Osteoblast (primary cell): ENCODE measurements at regions not wholly inside any gene's neighbourhood (a gene's known extent, or its start where the extent isn't known, plus 50 kb on each side); places are given as distances from the start of the nearest gene placed in this dataset.

ENCODE experiments used
- DNase-seq: peaks from one replicate; pipeline ENCODE4 v3.0.0; 2011; ENCODE audit warnings: low spot score, mixed read lengths; ENCODE audit not compliant: insufficient read length; ENCODE audit errors: missing footprints
- H2AFZ ChIP-seq: 2 replicates; pipeline ENCODE4 v1.6.0; 2011; ENCODE audit warnings: mild to moderate bottlenecking, low read length
- H3K27ac ChIP-seq: 2 replicates; pipeline ENCODE4 v1.5.1; 2011; ENCODE audit warnings: mild to moderate bottlenecking, low read depth, low read length, moderate library complexity
- H3K27me3 ChIP-seq: 2 replicates; pipeline ENCODE4 v1.6.0; 2012; ENCODE audit warnings: mild to moderate bottlenecking, control low read depth, inconsistent platforms, low read length, moderate library complexity; ENCODE audit not compliant: insufficient read depth
- H3K36me3 ChIP-seq: 2 replicates; pipeline ENCODE4 v1.5.1; 2011; ENCODE audit warnings: mild to moderate bottlenecking, low read length, control low read depth, moderate library complexity; ENCODE audit not compliant: insufficient read depth
- H3K4me1 ChIP-seq: 2 replicates; pipeline ENCODE4 v1.5.1; 2011; ENCODE audit warnings: mild to moderate bottlenecking, low read length, control low read depth, moderate library complexity; ENCODE audit not compliant: insufficient read depth
- H3K4me2 ChIP-seq: 2 replicates; pipeline ENCODE4 v1.6.0; 2011; ENCODE audit warnings: mild to moderate bottlenecking, low read length; ENCODE audit not compliant: insufficient read depth
- H3K4me3 ChIP-seq: fragments of 200-600 bp; sonication (generic); 3 replicates; pipeline ENCODE4 v1.5.1; 2012; ENCODE audit warnings: mild to moderate bottlenecking, low read length, inconsistent platforms; ENCODE audit not compliant: insufficient read depth
- H3K79me2 ChIP-seq: 2 replicates; pipeline ENCODE4 v1.6.0; 2012; ENCODE audit warnings: mild to moderate bottlenecking, low read length, control low read depth, inconsistent platforms; ENCODE audit not compliant: insufficient read depth
- H3K9me3 ChIP-seq: 2 replicates; pipeline ENCODE4 v1.5.1; 2011; ENCODE audit warnings: low read depth, low read length, control low read depth
- H4K20me1 ChIP-seq: 2 replicates; pipeline ENCODE4 v1.6.0; 2012; ENCODE audit warnings: mild to moderate bottlenecking, low read length, control low read depth; ENCODE audit not compliant: insufficient read depth
- TF ChIP-seq, protein P1 (sequence below): IDR thresholded peaks from 2 replicates; pipeline ENCODE4 v1.5.1; 2011; ENCODE audit warnings: mild to moderate bottlenecking, low read depth, low read length, moderate library complexity; ENCODE audit errors: extremely low read depth

DNA sequence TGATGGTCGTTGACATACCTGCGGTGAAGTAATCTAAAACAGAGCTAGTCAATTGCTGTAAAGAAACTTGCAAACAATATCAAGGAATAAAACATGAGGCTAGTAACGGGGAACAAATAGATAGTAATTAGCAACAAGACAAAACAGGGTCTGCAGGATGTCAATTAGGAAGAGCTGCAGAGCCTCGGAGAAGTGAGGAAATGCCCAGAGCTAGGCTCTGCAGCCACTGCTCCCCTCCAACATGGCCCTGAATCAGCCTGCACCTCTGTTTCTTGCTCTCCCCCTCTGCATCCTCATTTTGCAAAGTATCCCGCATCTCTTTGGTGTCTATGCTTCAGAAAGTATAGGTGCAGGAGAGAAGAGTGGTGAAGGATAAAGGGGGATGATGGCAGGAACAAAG is 507.4 kb upstream of the FAT3 start:
- Histone ChIP-seq H3K79me2 (no peaks in the 10 kb centered on the region), H3K27ac (no peak overlapping the region), H4K20me1 (no peaks in the 10 kb centered on the region), H3K4me3 (no peak overlapping the region), H3K4me2 (no peak overlapping the region), H2AFZ (no peak overlapping the region), H3K36me3 (no peaks in the 10 kb centered on the region), H3K9me3 (no peaks in the 10 kb centered on the region), H3K4me1 (no peaks in the 10 kb centered on the region), H3K27me3 (no peaks in the 10 kb centered on the region)
- TF ChIP-seq, protein P1, sequence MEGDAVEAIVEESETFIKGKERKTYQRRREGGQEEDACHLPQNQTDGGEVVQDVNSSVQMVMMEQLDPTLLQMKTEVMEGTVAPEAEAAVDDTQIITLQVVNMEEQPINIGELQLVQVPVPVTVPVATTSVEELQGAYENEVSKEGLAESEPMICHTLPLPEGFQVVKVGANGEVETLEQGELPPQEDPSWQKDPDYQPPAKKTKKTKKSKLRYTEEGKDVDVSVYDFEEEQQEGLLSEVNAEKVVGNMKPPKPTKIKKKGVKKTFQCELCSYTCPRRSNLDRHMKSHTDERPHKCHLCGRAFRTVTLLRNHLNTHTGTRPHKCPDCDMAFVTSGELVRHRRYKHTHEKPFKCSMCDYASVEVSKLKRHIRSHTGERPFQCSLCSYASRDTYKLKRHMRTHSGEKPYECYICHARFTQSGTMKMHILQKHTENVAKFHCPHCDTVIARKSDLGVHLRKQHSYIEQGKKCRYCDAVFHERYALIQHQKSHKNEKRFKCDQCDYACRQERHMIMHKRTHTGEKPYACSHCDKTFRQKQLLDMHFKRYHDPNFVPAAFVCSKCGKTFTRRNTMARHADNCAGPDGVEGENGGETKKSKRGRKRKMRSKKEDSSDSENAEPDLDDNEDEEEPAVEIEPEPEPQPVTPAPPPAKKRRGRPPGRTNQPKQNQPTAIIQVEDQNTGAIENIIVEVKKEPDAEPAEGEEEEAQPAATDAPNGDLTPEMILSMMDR = no peak
- no peak for DNase-seq

DNA sequence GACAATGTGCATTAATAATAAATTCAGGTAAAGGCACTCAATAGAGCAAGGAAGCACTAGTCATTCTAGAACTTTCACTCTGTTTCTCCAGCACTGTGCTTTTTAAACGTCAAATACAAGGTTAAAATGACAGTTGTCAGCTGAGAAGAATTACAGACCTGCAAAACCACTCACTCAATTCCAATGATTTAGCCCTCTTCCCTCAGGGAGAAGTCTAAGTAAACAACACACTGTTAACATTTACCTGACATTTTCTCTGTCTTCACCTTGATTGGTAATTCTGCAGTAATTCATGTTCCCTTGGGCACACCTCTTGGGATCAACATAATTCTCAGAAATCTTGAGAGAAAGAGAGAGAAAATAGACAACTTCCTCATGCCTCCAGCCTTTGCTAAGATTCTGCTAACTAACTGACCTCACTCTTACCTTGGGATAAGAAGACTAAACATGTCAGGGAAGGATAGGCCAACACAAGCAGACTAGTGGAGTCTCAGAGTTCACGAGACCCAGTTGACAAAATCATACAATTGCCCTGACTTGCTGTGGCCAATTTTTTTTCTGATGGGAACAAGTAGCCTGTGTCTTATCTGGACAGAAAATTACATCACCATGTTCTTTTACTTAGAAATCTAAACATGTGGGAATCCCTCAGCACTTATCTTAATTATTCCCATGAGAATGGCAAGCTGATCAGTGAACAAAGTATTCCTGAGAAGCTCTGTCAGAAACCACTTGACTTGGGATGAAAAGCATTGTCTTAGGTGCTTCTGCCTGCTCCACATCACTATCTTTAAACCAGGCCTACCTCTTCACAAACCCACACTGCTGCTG is 516.8 kb upstream of the FAT3 start:
- no peaks in the 10 kb centered on the region for H3K36me3 ChIP-seq
- H4K20me1 ChIP-seq = no peaks in the 10 kb centered on the region
- no peaks in the 10 kb centered on the region for H3K79me2 ChIP-seq
- H3K27me3 ChIP-seq = no peaks in the 10 kb centered on the region
- H3K4me1 ChIP-seq = no peaks in the 10 kb centered on the region
- TF ChIP-seq, protein P1 = no peak
- H3K9me3 ChIP-seq = no peaks in the 10 kb centered on the region
- H3K4me3 ChIP-seq = no peak overlapping the region
- no peak for DNase-seq
- no peak overlapping the region for H2AFZ ChIP-seq
- H3K27ac ChIP-seq = no peak overlapping the region
- no peak overlapping the region for H3K4me2 ChIP-seq

DNA sequence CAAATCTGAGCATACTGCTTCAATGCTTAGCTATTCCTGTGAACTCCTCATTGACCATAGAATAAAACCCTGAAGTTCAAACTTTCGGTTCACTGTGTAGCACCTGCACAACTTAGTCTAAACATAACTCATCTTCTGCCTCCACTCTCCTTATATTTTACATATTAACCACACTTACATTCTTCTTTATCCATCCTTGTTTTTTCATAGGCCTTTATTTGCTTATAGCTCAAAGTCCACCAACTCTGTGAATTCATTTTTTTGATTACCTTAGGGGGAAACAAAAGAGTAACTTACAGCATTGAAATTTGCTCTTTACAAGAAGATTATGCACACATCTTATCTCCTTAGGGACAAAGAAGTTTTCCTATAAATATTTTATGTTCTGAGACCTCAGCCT is 521.6 kb upstream of the FAT3 start:
- TF ChIP-seq, protein P1 = no peak
- no peak for DNase-seq

DNA sequence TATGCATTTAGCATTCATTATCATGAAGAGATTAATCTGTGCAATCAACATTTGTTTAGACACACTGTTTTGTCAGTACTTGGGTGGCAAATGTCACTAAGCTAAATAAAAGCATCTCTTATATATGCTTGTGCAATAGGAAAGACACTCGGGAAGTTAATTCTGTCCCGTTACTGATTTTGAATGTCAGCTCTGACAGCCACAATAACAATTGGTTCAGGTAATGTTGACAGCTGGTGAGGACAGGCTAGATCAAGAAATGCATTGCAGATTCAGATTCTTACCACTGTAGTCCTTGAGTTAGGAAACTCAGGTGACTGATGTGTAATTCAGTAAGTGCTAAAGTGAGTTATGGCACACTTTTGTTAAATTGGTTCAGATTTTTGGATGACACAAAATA is 523.8 kb upstream of the FAT3 start:
- Histone ChIP-seq H3K4me3 (no peak overlapping the region), H3K27me3 (no peaks in the 10 kb centered on the region), H3K36me3 (no peaks in the 10 kb centered on the region), H4K20me1 (no peaks in the 10 kb centered on the region), H3K4me2 (no peak overlapping the region), H3K79me2 (no peaks in the 10 kb centered on the region), H3K9me3 (no peaks in the 10 kb centered on the region), H2AFZ (no peak overlapping the region), H3K27ac (no peak overlapping the region), H3K4me1 (no peaks in the 10 kb centered on the region)
- TF ChIP-seq, protein P1 = no peak
- DNase-seq = no peak

More for the DNA sequence above, 521.6 kb upstream of the FAT3 start:
- no peaks in the 10 kb centered on the region for H3K4me1 ChIP-seq
- H3K4me2 ChIP-seq = no peak overlapping the region
- no peaks in the 10 kb centered on the region for H3K27me3 ChIP-seq
- H4K20me1 ChIP-seq = no peaks in the 10 kb centered on the region
- no peak overlapping the region for H3K4me3 ChIP-seq
- no peaks in the 10 kb centered on the region for H3K36me3 ChIP-seq
- H3K79me2 ChIP-seq = no peaks in the 10 kb centered on the region
- no peak overlapping the region for H3K27ac ChIP-seq
- H2AFZ ChIP-seq = no peak overlapping the region
- H3K9me3 ChIP-seq = no peaks in the 10 kb centered on the region
